NCI-H146 (cell line): ENCODE measurements at regions not wholly inside any gene's neighbourhood (a gene's known extent, or its start where the extent isn't known, plus 50 kb on each side); places are given as distances from the start of the nearest gene placed in this dataset.

Source experiments
- DNase-seq: peaks from one replicate; lab custom pipeline; 2025; lab: John Stamatoyannopoulos, UW

DNA sequence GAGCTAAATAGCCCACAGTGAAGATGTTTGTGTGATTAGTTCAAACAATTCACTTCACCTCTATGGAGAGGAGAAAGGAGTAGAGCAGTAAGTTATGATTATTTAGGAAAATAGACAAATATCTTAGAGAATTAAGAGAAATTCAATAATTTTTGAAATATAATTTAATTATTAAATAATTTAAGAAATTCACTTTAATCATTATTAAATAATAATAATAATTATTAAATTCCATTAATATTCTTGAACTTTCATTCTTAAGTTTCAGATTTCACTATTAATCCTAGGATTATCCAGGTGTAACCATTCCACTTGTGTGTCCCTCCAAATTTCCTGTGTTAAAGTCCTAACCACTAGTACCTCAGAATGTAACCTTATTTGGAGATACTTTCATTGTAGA, 58.9 kb upstream of the RGS18 start:
- no peak for DNase-seq

DNA sequence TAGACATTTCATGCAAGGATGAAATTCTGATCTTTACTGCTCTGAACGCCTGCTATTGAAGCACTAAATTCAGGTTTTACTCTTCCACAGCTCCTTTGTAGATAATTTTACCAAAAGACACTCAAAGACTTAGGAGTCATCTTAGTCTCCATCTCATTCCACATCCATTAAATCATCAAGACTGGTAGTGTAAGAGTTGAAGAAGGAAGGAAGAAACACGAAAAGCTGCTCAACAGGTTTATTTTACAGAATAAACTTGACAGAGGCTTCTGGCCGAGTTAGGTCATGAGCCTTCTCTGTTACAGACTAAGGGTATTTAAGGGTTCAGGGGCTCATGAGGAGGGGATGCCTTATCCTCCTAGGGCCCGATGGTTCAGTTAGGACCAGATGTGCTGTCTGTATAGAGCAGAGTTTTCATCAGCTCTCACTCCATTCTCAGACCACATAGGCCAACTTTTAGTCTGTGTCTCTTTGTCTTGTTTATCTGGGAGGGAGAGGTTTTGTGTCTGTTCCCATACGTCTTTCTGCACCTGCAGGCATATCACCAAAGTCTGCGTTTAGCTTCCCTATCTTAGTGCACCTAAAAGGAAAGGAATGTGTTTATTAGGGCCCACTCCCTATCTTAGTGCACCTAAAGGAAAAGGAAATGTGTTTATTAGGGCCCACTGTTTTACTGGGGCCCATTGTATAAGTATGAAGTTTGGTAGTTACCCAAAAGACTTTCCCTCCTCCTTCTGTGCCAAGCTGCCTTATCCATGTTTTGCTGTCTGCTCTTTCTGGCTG, 57.4 kb upstream of the RGS18 start:
- no peak for DNase-seq

DNA sequence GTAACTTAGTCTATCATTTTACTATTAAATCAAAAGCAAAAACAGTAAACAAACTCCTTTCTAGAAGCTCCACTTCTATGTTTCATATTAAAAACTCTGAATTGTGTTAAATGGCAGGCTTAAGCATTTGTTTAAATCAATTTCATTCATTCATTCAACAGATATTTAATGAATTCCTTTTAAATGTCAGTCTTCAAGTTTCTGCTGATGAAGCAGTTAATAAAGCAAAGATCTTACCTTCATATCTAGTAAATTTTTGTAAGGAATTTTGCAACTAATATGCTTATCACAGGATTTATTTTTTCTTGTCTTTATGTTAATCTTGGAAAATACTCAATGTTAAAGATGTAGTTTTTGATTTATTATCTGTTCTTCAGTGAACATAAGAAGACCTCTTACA, 54.1 kb upstream of the RGS18 start:
- no peak for DNase-seq

DNA sequence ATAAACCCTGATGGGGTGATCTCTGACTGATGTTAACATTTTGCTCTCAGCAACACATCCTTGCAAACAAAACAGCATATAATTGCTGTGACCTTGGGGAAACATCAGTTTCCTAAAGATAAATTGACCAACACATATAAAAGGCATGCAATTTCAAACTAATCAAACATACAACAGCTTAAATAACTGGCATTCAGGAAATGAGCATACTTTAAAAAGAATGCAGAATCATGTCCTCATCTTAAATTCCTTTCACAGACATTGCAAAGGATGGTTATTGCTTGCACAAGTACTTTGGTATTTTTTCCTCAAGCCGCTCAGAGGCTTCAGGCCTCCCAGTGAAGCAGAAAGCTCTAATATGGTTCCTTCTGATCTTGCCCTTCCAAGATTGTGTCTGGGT, 53.4 kb upstream of the RGS18 start:
- no peak for DNase-seq

DNA sequence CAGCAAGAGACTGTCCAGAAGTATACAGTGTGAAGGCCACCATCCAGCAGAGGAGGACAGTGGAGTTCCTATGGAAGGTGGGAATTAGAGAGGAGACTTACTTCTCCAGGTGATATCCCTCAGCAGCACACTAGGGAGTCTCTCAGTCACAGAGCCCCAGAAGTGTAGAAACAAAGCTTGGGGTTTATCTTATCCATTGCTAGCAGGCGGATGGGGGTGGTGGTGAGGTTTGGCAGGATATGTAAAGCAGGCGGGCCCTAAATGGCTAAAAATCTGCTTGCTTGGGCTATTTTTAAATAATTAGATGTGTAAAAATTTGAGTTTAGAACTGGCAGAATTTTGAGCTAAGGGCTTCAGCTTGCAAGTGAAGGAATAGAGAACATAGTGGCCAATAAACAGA, 50.1 kb upstream of the RGS18 start:
- DNase-seq = no peak
